ENCODE measurements at regions not wholly inside any gene's neighbourhood (a gene's known extent, or its start where the extent isn't known, plus 50 kb on each side); places are given as distances from the start of the nearest gene placed in this dataset.
"Not testable (repeated sequence)": the region's sequence is repeated elsewhere in the genome, so short reads cannot be mapped to it uniquely, and the experiment has no call there.

DNA sequence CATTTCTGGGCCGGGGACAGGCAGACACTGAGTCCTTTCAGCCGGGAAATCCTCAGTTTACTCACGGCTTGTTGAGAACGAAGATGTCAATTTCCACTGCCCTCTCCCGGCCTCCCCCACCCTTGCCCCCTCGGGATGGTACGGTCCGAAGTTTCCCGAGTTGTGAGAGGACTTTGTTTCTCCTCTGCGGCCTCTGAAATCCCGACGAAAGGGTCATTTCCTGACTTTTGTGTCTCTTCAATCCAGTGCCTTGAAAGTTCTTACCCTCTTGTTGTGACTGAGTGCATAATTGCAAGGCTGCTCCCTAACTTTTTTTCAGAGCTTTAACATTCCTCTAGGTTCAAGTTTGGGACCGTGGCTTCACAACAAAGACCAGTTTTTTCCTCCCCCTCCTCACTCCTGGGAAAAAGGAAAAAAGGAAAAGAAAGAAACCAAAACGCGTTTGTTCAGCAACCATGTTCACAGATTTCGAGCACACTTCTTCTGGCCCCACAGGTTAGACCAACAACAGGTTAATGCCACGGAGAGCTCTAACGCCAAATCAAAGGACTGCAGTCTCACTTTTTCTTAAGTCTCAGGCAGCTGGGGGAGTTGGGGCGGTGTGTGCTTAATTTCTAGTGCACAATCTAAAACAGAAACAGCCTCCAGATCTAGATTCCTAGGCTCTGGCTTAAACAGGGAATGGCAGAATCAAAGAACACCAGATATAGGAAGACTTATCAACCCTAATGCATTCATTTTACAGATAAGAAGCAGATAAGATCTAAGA is 138.9 kb downstream of the TMCO5A start:
- no peak for DNase-seq

DNA sequence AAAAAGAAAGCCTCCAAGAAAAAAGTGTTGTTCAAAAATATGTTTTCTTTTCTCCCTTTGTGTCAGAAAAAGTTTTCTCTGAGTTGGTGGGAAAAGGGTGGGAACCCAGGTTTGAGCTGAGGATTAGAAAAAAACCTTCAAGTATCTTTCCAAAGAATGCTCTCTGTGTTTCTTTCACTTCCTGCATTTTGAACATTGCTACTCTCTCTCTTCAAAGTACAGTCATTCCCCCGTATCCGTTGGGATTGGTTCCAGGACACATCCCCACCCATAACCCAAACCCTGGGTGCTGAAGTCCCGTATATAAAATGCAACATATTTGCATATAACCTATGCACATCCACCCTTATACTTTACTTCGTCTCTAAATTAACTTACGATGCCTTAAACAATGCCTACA is 139.6 kb downstream of the TMCO5A start:
- DNase-seq: no peak

DNA sequence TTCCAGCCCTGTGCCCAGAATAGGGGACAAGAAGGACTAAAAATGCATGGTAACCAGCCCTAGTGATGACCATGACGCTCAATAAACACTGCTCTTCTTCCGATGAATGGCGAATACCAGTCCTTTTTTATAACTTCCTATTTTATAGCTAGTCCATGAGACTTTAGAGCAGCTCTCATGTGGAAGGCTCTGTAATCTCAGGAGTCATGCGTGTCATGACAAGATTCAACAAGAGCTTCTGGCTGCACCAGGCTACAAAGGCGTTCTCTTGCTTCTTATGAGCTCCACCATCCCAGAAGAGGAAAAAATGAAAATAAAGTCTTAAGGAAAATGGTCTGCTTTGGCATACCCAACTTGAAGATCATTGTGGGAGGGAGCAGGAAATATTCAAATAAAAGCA is 141.0 kb downstream of the TMCO5A start:
- DNase-seq: no peak

DNA sequence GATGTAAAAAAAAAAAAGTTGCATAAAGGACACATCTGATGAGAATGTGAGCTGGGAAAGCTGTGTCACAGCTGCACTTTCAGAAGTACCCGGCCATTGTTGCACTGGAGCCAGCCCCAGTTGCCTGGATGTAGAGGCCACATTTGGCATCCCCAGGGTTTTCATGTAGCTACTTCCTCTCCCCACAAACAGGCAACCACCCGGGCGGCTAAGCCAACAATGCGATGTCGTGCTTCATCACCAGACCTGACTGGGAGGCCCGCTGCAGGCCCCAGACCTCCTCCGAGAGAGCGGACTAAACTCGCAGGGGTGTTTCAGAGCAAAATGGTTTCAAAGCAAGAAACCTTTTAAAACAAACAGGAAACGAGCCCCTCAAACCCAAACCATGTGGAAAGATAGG is 142.3 kb downstream of the TMCO5A start:
- DNase-seq: no peak

DNA sequence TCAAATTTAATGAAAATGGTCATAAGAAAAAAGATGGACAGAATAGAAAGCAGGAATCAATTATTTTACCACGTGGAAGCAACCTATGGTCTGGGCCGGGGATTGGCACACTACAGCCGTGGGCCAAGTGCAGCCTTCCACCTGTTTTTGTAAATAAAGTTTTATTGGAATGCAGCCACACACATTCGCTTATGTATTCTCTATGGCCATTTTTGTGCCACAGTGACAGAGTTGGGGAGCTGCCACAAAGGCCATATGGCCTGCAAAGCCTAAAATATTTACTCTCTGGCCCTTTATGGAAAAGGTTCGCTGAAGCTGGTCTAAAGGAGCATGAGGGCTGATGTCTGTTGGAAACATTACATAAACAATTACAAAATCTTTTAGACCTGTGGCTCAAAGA is 144.8 kb downstream of the TMCO5A start:
- no peak for DNase-seq

DNA sequence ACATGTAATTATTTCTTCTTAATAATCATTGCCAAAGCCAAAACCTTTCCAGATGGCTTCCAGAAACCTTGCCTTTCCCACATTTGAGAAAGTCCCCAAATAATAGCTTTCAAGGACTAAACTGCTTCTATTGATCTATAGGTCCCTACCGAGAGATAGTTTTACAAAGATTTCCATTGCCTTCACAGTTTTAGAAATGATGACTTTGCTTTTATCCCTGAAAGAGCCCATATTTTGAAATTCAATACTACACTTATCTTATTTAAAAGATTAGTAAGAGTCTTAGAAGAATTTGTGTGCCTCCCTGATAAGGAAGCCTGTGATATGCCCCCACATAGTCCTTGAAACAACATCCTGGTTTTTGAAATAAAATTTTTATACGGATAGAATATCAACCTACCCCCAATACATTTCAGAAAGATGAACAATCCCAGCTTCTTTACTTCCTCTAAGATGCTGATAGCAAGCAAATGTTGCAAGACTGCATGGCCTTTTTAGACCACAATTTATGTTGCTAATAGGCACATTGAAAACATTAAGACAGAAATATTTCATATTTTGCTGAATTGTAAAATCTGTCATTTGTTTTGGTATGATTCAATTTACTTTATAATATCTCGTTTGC is 146.3 kb downstream of the TMCO5A start:
- DNase-seq: no peak

DNA sequence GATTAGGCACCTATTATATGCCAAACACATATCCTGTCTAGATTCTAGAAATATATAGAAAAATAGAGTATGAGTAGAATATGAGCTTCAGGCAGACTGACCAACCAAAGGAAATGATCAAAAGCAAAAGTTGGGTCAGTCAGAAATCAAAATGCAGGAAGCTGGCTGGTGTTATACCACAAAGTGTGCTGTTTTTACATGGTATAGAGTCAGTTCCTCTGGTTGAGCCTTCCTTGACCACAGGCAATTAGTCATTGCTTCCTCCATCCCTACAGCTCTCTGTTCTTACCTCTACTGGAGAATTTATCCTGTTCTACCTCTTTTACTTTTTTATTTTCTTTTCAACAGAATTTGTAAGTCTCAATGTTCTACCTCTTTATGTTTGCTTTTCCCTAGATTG is 149.8 kb downstream of the TMCO5A start:
- DNase-seq: no peak

DNA sequence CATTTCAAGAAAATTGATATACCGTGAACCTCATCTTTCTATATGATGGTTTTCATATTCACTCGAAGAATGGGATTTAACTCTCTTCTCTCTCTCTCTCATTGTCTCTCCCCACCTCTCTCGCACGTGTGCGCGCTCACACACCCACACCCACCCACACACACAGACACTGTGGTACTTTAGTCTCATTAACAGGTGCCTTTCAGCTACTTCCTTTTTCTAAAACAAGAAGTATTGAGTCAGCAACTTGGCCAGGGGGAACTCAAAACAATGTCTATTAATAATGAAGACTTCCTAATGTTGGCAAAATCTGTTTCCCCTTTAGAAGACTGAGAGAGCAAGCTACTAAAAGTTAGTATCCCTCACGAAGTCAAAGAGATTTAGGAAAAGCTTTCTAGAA is 150.7 kb downstream of the TMCO5A start:
- no peak for DNase-seq

DNA sequence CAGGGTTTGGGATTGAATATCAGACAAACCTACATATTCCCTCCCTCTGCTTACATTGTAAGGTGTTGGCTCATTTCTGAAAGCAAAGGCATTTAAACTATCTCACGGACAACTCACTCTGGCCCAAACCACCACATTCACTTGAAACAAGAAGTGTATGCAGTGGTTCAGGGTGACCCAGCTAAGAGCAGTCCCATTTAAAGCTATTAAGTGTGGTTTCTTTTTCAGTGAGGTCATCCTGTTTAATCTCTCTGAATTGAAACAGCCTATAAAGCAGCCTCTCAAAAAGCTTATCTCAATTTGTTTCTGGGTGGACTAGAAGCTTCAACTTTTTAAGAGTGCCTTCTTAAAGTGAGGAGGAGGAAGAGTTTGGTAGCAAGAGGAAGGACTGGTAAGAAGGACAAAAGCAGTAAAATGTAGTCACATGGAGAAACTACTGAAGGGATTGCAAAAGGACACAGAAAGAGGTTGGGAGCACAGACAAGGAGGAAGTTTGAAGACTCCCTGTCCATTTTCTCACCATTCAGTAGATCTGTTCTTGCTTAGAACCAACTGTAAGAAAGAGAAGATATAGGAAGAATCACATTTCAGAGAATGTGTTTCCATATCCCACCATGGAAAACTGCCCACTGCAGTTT is 151.6 kb downstream of the TMCO5A start:
- DNase-seq: no peak

DNA sequence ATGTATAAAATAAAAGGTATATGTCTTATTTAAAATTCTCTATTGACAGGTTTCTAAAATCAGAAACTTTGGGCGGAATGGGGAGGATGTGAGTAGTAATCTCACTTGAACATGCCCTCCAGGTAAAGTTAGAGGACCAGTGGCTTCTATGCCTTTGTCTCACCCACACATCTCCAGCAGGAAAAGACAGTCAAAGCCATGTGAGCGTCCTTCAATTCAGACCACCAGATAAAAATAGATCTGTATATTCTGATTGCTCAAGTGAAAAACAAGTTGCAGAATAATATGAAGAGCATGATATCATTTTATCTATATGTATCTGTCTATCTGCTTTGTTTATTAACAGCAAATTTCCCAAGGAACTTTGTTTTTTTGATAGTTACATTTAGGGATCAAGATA is 152.2 kb downstream of the TMCO5A start:
- DNase-seq: no peak

DNA sequence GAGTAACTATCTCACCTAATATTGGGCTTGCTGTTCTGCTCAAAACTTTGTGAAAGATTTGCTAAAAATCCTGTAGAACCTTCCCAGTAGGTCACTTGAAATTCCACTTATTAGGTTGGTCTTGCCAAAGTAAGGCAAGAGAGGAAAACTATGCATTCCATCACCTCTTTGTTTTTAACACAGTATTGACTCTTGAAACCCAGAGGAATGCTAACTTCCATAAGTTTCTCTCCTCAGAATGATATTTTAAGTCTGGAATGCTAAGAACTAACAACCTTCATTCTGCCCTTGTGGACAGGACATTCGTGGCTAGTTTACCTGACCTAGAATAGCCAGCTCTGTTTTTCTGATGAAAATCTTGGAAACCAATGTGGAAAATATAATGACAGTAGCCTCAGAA is 154.5 kb downstream of the TMCO5A start:
- DNase-seq: no peak

DNA sequence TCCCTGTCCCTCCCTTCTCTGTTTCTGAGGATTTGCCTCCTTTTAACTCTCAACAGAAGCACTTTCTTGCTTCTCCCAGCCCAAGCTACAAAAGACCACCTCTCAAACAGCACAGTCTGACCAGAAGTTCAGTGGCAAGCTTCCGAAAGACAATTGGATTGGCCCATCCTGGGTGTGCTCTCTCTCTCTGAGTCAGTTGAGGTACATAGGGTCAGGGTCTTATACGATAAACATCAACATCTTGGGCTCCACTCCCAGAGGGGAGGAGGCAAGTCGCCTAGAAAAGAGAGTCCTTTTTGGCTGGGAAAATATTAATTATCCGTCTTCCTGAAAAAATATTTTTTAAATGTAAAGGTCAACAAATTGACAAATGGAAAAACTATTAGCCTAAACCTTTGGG is 155.8 kb downstream of the TMCO5A start:
- DNase-seq: no peak

DNA sequence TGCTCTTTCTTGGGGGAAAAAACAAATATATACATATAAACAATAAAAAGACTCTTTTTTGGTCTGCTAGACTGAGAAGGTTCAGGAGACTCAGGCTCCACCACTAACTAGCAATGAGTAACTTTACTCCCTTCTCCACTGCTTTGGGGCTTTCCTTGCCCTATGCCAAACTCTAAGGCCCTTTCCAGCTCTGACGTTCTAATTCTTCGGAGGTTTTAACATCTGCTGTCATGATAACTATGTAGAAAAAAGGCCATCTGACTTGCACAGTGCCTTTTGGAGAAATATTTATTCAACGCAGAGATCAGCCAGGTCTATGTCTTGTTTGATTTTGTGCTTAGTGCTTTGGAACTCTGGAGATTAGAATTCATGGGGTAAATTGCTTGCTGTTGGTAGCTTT is 156.2 kb downstream of the TMCO5A start:
- DNase-seq: no peak

DNA sequence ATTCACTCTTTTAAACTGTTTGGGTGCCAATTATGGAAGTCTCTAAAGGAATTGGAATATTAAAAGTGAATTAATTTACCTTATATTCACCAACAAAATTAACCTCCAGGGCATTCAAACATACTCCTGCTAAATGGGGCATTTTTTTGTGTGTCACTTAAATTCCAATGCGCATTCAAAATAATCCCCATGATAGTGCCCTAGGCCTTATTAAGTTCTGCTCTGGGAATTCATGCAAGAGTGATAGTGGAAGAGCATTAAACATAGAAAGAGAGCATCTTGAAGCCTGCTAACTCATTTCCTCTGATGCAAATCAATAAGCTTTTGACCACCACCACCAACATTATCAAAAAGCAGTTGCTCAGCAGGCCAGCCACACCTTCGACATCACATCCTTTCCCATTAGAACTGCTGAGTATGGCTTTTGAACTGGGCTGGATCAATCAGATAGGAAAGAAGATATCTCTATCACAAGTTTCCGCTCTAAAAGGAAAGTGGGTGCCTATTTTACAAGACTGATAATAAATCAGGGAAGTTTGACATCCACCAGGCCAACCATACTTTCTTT is 156.7 kb downstream of the TMCO5A start:
- no peak for DNase-seq

DNA sequence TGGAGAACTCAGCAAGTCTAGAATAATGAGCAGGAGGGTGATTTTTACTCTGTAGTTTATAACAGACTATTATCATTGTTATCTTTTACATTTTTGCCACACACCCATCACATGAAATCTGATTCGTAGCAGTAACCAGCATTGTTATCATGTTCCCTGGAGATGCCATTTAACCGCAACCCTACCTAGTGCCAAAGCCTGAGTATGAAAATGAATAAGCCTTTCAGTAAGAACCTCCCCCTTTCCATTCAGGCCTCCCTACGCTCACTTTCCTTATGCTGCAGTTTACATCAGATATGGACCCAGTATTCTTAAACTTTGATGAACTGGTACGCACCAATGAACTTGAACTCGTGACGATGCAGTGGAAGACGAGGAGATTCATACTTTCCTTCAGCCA is 158.7 kb upstream of the SPRED1 start:
- no peak for DNase-seq

DNA sequence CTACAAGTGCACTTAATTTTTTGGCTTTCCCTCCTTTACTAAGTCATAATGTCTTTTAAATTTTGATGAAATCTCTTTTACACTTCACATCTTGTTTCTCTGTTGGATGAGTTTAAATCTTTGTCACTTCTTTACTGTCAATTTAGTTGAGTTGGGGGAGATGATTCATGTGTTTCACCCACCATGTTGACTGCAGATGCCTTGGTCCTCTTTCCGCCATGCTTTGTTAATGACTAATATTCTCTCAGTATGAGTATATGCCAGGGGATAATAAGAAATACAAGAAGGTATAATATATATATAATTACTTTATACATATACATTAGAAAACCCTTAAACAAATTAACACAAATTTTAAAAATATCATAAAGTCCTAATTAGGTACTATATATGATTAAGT is 149.7 kb upstream of the SPRED1 start:
- DNase-seq: no peak

DNA sequence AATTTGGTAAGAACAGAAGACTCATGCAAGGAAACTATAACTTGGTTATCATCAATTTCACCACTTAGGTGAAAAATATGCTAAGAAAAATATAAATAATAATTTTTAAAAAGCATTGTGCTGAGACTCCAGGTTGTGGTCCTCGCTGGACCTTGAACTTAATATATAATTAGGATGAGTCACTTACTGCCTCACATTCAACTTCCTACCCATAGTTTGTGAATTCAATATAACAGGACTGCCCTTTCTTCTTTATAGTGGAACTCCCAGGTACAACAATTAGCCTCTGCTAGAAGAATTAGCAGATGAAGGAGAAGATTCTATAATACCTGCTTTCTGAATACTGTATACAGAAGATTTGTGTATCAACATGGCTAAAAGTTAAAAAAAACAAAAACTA is 149.1 kb upstream of the SPRED1 start:
- no peak for DNase-seq

DNA sequence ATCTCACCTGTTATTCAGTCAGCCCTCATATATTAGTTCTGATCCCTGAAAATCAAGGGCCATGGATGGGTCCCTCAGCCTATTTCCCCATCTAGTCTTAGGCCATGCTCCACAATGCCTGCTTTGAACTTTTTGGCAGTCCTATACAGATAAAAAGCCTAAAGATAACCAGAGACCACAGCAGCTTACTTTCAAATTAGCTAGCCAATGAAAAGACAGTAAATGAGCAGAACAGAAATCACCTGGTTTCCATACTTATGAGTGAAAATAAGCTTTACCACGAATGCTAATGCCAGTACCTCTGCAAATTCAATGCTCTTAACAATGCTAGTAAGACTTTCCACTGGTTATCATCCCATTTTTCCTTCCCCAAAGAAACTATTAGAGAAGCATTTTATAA is 141.6 kb upstream of the SPRED1 start:
- no peak for DNase-seq

DNA sequence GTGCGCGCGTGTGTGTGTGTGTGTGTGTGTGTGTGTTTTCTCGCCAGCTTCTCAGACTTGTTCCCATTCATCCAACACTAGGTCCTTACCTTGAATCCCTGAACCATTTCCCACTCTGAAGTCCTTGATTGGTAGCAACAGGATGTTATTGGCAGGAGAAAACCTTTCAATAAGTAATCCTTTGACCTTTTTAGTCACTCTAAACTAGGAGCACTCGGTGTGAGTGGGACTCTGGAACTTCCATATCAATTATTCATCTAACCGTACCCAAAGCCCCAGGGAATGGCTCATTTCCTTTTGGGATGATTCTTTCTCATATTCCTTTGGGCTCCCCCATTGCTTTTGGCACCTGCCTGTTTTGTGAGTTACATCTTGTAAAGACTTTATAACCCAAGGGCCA is 140.2 kb upstream of the SPRED1 start:
- DNase-seq: no peak

DNA sequence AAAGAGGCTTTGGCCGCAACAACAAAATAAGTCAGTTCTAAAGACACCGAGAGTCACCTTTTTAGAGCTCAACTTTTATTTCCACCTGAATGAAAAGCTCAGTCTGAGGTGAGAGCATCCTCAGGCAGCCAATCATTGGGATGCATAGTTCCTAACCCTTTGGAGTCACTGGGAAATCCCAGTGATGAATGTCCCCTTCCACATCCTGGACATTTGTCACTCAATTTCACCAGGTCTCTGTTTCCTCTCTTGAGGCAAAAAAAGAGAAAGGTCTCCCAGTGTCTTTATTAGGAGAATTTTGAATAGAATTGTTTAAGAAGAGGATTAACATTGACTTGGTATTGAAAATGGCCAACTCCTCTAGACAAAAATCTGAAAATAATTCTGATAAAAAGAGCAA is 137.5 kb upstream of the SPRED1 start:
- DNase-seq: no peak

DNA sequence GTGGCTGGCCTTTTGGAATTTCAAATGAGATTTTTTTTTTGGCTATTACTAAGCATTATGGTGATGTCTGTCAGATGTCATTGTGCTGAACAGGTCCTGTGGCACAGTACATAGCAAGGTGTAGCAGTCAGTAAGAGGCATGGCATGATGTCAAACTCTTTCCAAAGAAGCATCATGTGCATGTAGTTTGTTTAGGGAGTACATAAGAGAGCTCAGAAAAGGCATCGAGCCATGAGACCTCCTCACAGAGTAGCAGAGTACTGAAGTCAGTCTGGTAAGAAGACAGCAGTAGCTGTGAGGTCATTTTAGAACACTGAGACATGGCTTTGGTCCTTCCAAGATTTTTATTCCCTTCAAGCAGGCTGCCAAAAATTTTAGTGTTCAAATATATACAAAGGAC is 134.9 kb upstream of the SPRED1 start:
- no peak for DNase-seq

DNA sequence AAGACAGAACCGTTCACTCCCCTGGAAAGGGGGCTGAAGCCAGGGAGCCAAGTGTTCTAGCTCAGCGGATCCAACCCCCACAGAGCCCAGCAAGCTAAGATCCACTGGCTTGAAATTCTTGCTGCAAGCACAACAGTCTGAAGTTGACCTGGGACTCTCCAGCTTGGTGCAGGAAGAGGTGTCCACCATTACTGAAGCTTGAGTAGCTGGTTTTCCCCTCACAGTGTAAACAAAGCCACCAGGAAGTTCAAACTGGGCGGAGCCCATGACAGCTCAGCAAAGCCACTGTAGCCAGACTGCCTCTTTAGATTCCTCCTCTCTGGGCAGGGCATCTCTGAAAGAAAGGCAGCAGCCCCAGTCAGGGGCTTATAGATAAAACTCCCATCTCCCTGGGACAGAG is 132.8 kb upstream of the SPRED1 start:
- DNase-seq: not testable (repeated sequence)

DNA sequence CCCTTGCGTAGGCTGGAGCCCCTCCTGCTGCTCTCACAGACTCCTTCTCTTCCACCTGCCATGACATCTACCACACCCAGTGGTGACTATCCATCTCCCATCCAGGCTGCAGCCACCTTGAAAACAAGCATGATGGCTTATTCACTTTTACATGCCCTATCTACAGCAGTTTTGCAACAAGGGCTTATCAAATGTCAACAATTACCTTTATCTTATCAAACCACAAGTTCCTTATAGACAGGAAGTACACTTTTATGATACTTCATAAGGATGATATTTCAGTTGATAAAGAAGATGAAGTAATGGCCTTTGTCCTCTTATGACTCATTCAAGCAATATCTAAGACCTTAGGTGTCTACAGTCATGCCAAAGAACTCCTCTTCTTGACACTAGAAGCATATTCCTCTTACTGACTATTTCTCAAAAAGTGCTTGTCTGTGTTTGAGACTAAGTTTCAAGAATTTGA is 125.3 kb upstream of the SPRED1 start:
- no peak for DNase-seq

DNA sequence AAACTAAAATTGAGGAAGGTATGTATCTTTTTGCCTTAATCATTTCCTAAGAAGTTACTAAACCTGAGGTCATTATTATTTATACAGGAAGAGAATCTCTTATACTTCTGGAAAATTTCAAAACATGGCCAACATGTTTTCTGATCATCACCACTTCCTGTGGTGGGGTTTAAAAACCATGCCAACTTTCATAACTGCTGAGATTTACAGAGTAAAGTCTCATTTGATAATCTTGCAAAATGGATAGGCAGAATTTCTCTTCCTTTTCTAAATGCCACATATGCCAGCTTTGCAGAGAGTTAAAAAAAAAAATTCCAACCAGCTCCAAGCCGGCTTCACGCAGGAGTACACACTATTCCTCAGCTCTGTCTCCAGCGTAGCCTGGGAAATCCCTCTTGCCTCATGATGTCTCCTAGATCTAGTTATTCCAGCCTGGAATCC is 124.3 kb upstream of the SPRED1 start:
- DNase-seq: no peak
